Keratinocyte (primary cell): ENCODE measurements at regions not wholly inside any gene's neighbourhood (a gene's known extent, or its start where the extent isn't known, plus 50 kb on each side); places are given as distances from the start of the nearest gene placed in this dataset.
A peak's percentile ranks its signal among the peaks of the same experiment; 100 is the strongest.

Experiments used
- DNase-seq: peaks from one replicate; pipeline ENCODE4 v3.0.0-alpha.2; 2011; ENCODE audit warnings: low read depth, missing footprints, low spot score
- FAIRE-seq: peaks from 2 replicates; lab custom pipeline; 2011; peaks lifted over from hg19 to GRCh38; lab: Jason Lieb, UNC
- H2AFZ ChIP-seq: 2 replicates; pipeline ENCODE4 v1.6.0; 2012; ENCODE audit warnings: low read length, control low read depth, inconsistent platforms; ENCODE audit not compliant: control insufficient read depth
- H3K27ac ChIP-seq: 2 replicates; pipeline ENCODE4 v1.5.1; 2011; ENCODE audit warnings: low read length; ENCODE audit not compliant: control insufficient read depth, insufficient read depth
- H3K27me3 ChIP-seq: 3 replicates; pipeline ENCODE4 v1.6.0; 2011; ENCODE audit warnings: low read length; ENCODE audit not compliant: control insufficient read depth, insufficient read depth; ENCODE audit errors: extremely low read depth
- H3K36me3 ChIP-seq, 2 experiments: 2 replicates in 1 of 2; 3 replicates in 1 of 2; pipeline ENCODE4 v1.5.1; 2011; ENCODE audit warnings: low read length in 2 of 2, mild to moderate bottlenecking in 1 of 2; ENCODE audit not compliant: control insufficient read depth in 2 of 2, insufficient read depth in 2 of 2; ENCODE audit errors: extremely low read depth in 1 of 2
- H3K4me1 ChIP-seq: 3 replicates; pipeline ENCODE4 v1.5.1; 2011; ENCODE audit warnings: low read length; ENCODE audit not compliant: control insufficient read depth, insufficient read depth; ENCODE audit errors: extremely low read depth
- H3K4me2 ChIP-seq: 3 replicates; pipeline ENCODE4 v1.6.0; 2011; ENCODE audit warnings: low read depth, low read length; ENCODE audit not compliant: control insufficient read depth, insufficient read depth; ENCODE audit errors: extremely low read depth
- H3K4me3 ChIP-seq, 3 experiments: fragments of 200-600 bp in 1 of 3; sonication (generic) in 1 of 3; 2 replicates in 2 of 3; 3 replicates in 1 of 3; pipeline ENCODE4 v1.5.1; 2011 to 2016; ENCODE audit warnings: low read length in 3 of 3, mild to moderate bottlenecking in 3 of 3, control low read depth in 2 of 3, inconsistent platforms in 1 of 3, low read depth in 1 of 3, mixed read lengths in 1 of 3, mixed run types in 1 of 3, moderate library complexity in 1 of 3; ENCODE audit not compliant: control insufficient read depth in 2 of 3, insufficient read depth in 2 of 3; ENCODE audit errors: extremely low read depth in 1 of 3
- H3K79me2 ChIP-seq: 2 replicates; pipeline ENCODE4 v1.6.0; 2012; ENCODE audit warnings: low read length; ENCODE audit not compliant: control insufficient read depth, insufficient read depth
- H3K9ac ChIP-seq: 3 replicates; pipeline ENCODE4 v1.6.0; 2011; ENCODE audit warnings: low read length; ENCODE audit not compliant: control insufficient read depth, insufficient read depth; ENCODE audit errors: extremely low read depth
- H3K9me1 ChIP-seq: 3 replicates; pipeline ENCODE4 v1.6.0; 2011; ENCODE audit warnings: low read length; ENCODE audit not compliant: control insufficient read depth, insufficient read depth; ENCODE audit errors: extremely low read depth
- H3K9me3 ChIP-seq: 2 replicates; pipeline ENCODE4 v1.5.1; 2012; ENCODE audit warnings: low read depth, low read length; ENCODE audit not compliant: control insufficient read depth
- H4K20me1 ChIP-seq: 3 replicates; pipeline ENCODE4 v1.6.0; 2011; ENCODE audit warnings: low read length; ENCODE audit not compliant: control insufficient read depth, insufficient read depth; ENCODE audit errors: extremely low read depth
- EZH2 ChIP-seq: IDR thresholded peaks from one replicate; pipeline ENCODE4 v1.6.1; 2012; ENCODE audit warnings: inconsistent platforms, mild to moderate bottlenecking, low read length, moderate library complexity
- dilution Hi-C: fragments of 300-500 bp; cut with MboI; formaldehyde crosslinking; loops from one replicate; pipeline ENCODE4 v1.7.0; 2020; ENCODE audit warnings: low sequenced_read_pairs; ENCODE audit not compliant: extremely low pct_ligation_motif_present
- TF ChIP-seq, protein P1 (sequence below), 3 experiments: IDR thresholded peaks in 1 of 3; conservative IDR thresholded peaks in 1 of 3; optimal IDR thresholded peaks in 1 of 3; 2 replicates in 2 of 3; 3 replicates in 1 of 3; pipeline versions ENCODE3 to v1.5.1; 2011; ENCODE audit warnings: low read length in 3 of 3, mild to moderate bottlenecking in 3 of 3, moderate library complexity in 2 of 3, control low read depth in 1 of 3, inconsistent platforms in 1 of 3; ENCODE audit not compliant: insufficient read depth in 2 of 3; ENCODE audit errors: extremely low read depth in 1 of 3

GRCh38 chr5:159825551-159826051 is 90.7 kb upstream of the ADRA1B start:
- Histone ChIP-seq H3K4me2 (peak overlapping the region; percentile 13), H3K4me1 (peaks cover 28% of the 10 kb centered on the region), H3K4me3 (no peak overlapping the region), H3K79me2 (no peaks in the 10 kb centered on the region), H3K36me3 (no peaks in the 10 kb centered on the region), H2AFZ (no peak overlapping the region), H3K27me3 (no peaks in the 10 kb centered on the region), H3K9ac (peak overlapping the region; percentile 33), H3K9me1 (no peaks in the 10 kb centered on the region), H4K20me1 (no peaks in the 10 kb centered on the region), H3K9me3 (no peaks in the 10 kb centered on the region), H3K27ac (peak overlapping the region; percentile 16)
- FAIRE-seq (no peak), DNase-seq (no peak)
- dilution Hi-C loops: no loop called here
- TF ChIP-seq, protein P1, sequence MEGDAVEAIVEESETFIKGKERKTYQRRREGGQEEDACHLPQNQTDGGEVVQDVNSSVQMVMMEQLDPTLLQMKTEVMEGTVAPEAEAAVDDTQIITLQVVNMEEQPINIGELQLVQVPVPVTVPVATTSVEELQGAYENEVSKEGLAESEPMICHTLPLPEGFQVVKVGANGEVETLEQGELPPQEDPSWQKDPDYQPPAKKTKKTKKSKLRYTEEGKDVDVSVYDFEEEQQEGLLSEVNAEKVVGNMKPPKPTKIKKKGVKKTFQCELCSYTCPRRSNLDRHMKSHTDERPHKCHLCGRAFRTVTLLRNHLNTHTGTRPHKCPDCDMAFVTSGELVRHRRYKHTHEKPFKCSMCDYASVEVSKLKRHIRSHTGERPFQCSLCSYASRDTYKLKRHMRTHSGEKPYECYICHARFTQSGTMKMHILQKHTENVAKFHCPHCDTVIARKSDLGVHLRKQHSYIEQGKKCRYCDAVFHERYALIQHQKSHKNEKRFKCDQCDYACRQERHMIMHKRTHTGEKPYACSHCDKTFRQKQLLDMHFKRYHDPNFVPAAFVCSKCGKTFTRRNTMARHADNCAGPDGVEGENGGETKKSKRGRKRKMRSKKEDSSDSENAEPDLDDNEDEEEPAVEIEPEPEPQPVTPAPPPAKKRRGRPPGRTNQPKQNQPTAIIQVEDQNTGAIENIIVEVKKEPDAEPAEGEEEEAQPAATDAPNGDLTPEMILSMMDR (optimal IDR thresholded peaks at IDR 0.05 in 1 of 3, IDR thresholded peaks at IDR 0.05 in 1 of 3, conservative IDR thresholded peaks at IDR 0.05 in 1 of 3; ENCODE audit: extremely low read depth in 1 of 3, insufficient read depth in 2 of 3, low read length in 3 of 3): no peak
- TF ChIP-seq EZH2: no peak

DNA sequence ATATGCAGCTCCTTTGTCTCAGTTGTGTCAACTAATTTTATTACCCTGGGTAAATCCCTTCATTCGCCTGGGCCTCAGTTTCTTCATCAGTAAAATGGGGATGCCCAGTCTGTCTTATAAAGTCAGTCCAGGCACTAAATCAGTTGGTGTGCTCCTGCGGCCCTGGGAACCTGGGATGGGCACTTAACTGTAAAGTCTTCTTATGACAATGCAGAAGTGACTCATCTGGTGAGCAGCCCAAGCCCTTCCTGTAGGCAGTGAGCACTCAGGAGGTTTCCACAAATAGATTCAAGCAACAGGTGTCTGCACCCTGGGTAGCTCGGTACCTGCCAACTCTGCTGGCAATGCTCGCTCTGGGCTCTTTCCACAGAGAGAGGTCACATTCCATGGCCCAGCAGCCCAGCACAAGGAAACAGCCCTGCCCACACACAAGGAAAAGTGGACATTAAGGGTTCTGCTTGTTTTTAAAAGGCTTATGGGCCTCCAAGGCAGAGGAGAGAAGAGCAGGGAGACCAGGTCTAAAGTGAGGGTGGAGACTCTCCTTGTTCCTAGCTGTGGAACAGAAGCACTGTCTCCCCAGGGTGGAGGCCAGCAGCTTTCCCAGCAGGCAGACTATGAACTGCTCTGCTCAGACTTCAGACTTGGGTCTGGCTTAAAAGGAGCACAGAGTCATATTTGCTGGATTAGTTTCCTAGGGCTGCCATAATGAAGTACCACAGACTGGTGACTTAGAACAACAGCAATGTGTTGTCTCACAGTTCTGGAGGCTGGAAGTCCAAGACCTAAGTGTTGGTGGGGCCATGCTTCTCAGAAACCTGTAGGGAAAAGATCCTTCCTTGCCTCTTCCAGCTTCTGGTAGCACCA is 89.7 kb upstream of the ADRA1B start:
- H3K36me3 ChIP-seq: no peaks in the 10 kb centered on the region
- peak overlapping the region; percentile 13 for H3K4me2 ChIP-seq
- no peaks in the 10 kb centered on the region for H3K9me1 ChIP-seq
- dilution Hi-C loops: no loop called here
- peak overlapping the region; percentile 16 for H3K27ac ChIP-seq
- no peaks in the 10 kb centered on the region for H3K79me2 ChIP-seq
- H3K27me3 ChIP-seq: no peaks in the 10 kb centered on the region
- no peak overlapping the region for H3K9ac ChIP-seq
- peak; percentile 99 for FAIRE-seq
- H3K9me3 ChIP-seq: no peaks in the 10 kb centered on the region
- H4K20me1 ChIP-seq: no peaks in the 10 kb centered on the region
- no peak overlapping the region for H3K4me3 ChIP-seq
- peak; percentile 70 for DNase-seq
- TF ChIP-seq, protein P1 (optimal IDR thresholded peaks at IDR 0.05 in 1 of 3, IDR thresholded peaks at IDR 0.05 in 1 of 3, conservative IDR thresholded peaks at IDR 0.05 in 1 of 3; ENCODE audit: extremely low read depth in 1 of 3, insufficient read depth in 2 of 3, low read length in 3 of 3): no peak
- TF ChIP-seq EZH2: no peak
- peaks cover 28% of the 10 kb centered on the region for H3K4me1 ChIP-seq
- no peak overlapping the region for H2AFZ ChIP-seq
